Adrenal gland (tissue), 5 donors: ENCODE measurements at regions not wholly inside any gene's neighbourhood (a gene's known extent, or its start where the extent isn't known, plus 50 kb on each side); places are given as distances from the start of the nearest gene placed in this dataset.

Source experiments
- CTCF ChIP-seq, 6 experiments: fragments of 450-650 bp in 4 of 6; fragments of 200-600 bp in 2 of 6; sonication (generic) in 1 of 6; IDR thresholded peaks; 1 replicate in 5 of 6; 2 replicates in 1 of 6; pipeline versions ENCODE4 v1.5.1 to v1.8.0; 2016 to 2021; ENCODE audit warnings: antibody characterized with exemption in 6 of 6, mild to moderate bottlenecking in 2 of 6, moderate library complexity in 1 of 6
- POLR2A ChIP-seq, 2 donors: fragments of 450-650 bp; IDR thresholded peaks; one replicate each; pipeline ENCODE4 v1.6.1; 2017; ENCODE audit warnings: antibody characterized with exemption in 2 of 2, mild to moderate bottlenecking in 2 of 2, moderate library complexity in 1 of 2
- donor health status: DM: no; HTN: no; CAD: no.

- TF ChIP-seq CTCF (IDR thresholded peaks at IDR 0.05), result no peak
- TF ChIP-seq POLR2A (IDR thresholded peaks at IDR 0.05), result no peak
These were observed 87.0 kb upstream of the LSM14A start for GRCh38 chr19:34085336-34085735.
